DND-41 (cell line): ENCODE measurements at regions not wholly inside any gene's neighbourhood (a gene's known extent, or its start where the extent isn't known, plus 50 kb on each side); places are given as distances from the start of the nearest gene placed in this dataset.

Experiments
- ATAC-seq: fragments of 200-7000 bp; cut with Tn5 transposase; 3 replicates; pipeline ENCODE4 v1.9.1; 2021; ENCODE audit warnings: low read depth; ENCODE audit not compliant: insufficient read depth
- DNase-seq: peaks from one replicate; pipeline ENCODE4 v3.0.0-alpha.2; 2020
- H2AFZ ChIP-seq: 2 replicates; pipeline ENCODE4 v1.6.0; 2012; ENCODE audit warnings: low read depth, low read length
- H3K27ac ChIP-seq: 2 replicates; pipeline ENCODE4 v1.5.1; 2012; ENCODE audit warnings: low read length, inconsistent platforms
- H3K27me3 ChIP-seq: fragments of 200-600 bp; sonication (generic); 2 replicates; pipeline ENCODE4 v1.6.0; 2012; ENCODE audit warnings: low read length, mild to moderate bottlenecking, inconsistent platforms; ENCODE audit not compliant: insufficient read depth, poor library complexity
- H3K36me3 ChIP-seq: 2 replicates; pipeline ENCODE4 v1.5.1; 2012; ENCODE audit warnings: low read length, inconsistent platforms; ENCODE audit not compliant: insufficient read depth
- H3K4me1 ChIP-seq: 2 replicates; pipeline ENCODE4 v1.5.1; 2012; ENCODE audit warnings: mild to moderate bottlenecking, low read length; ENCODE audit not compliant: insufficient read depth
- H3K4me2 ChIP-seq: 2 replicates; pipeline ENCODE4 v1.6.0; 2012; ENCODE audit warnings: mild to moderate bottlenecking, moderate library complexity, low read length, inconsistent platforms; ENCODE audit not compliant: insufficient read depth
- H3K4me3 ChIP-seq, 2 experiments: fragments of 200-600 bp in 1 of 2; shearing (Covaris generic) in 1 of 2; 2 replicates each; pipeline ENCODE4 v1.5.1; 2012 to 2016; ENCODE audit warnings: inconsistent platforms in 2 of 2, low read length in 2 of 2, mild to moderate bottlenecking in 2 of 2, low read depth in 1 of 2, moderate library complexity in 1 of 2
- H3K79me2 ChIP-seq: 2 replicates; pipeline ENCODE4 v1.6.0; 2012; ENCODE audit warnings: low read length, inconsistent platforms; ENCODE audit not compliant: insufficient read depth
- H3K9ac ChIP-seq: 2 replicates; pipeline ENCODE4 v1.6.0; 2012; ENCODE audit warnings: low read depth, mild to moderate bottlenecking, inconsistent platforms, low read length, moderate library complexity
- H3K9me3 ChIP-seq: 2 replicates; pipeline ENCODE4 v1.5.1; 2012; ENCODE audit warnings: low read length, moderate library complexity, mild to moderate bottlenecking, inconsistent platforms; ENCODE audit not compliant: insufficient read depth, severe bottlenecking
- H4K20me1 ChIP-seq: 2 replicates; pipeline ENCODE4 v1.6.0; 2012; ENCODE audit warnings: low read length; ENCODE audit not compliant: insufficient read depth
- CTCF ChIP-seq: IDR thresholded peaks from 2 replicates; pipeline ENCODE4 v1.5.1; 2012; ENCODE audit warnings: borderline replicate concordance, low read length, moderate library complexity, mild to moderate bottlenecking; ENCODE audit not compliant: poor library complexity, severe bottlenecking; ENCODE audit errors: extremely low read depth
- EZH2 ChIP-seq: IDR thresholded peaks from 3 replicates; pipeline ENCODE4 v1.6.1; 2012; ENCODE audit warnings: borderline replicate concordance, low read depth, mild to moderate bottlenecking, moderate library complexity, low read length, inconsistent platforms; ENCODE audit not compliant: severe bottlenecking

- no peak for ATAC-seq
- Histone ChIP-seq H2AFZ (no peak overlapping the region), H3K4me2 (no peak overlapping the region), H3K27me3 (no peaks in the 10 kb centered on the region), H3K79me2 (no peaks in the 10 kb centered on the region), H4K20me1 (0 out of 2 replicates have a peak, but pooled peaks cover 4% of the 10 kb centered on the region), H3K4me3 (no peak overlapping the region), H3K36me3 (no peaks in the 10 kb centered on the region), H3K9me3 (no peaks in the 10 kb centered on the region), H3K9ac (no peak overlapping the region), H3K27ac (no peak overlapping the region), H3K4me1 (no peaks in the 10 kb centered on the region)
- TF ChIP-seq CTCF (no peak), EZH2 (no peak)
- DNase-seq = no peak
Observed at GRCh38 chr13:26968431-26969341, 202.9 kb downstream of the USP12 start.

- Histone ChIP-seq H3K27ac (no peak overlapping the region), H3K36me3 (no peaks in the 10 kb centered on the region), H3K4me2 (no peak overlapping the region), H3K9me3 (no peaks in the 10 kb centered on the region), H3K27me3 (peaks cover 8% of the 10 kb centered on the region), H3K4me1 (no peaks in the 10 kb centered on the region), H3K4me3 (no peak overlapping the region), H3K9ac (no peak overlapping the region), H2AFZ (no peak overlapping the region), H3K79me2 (no peaks in the 10 kb centered on the region), H4K20me1 (no peaks in the 10 kb centered on the region)
- ATAC-seq = no peak
- no peak for DNase-seq
- TF ChIP-seq CTCF (no peak), EZH2 (no peak)
Observed at GRCh38 chr13:26967119-26968038, 204.2 kb downstream of the USP12 start.

GRCh38 chr13:26966701-26967080 lies 204.9 kb downstream of the USP12 start:
- H3K27me3 ChIP-seq = peaks cover 8% of the 10 kb centered on the region
- DNase-seq (no peak), ATAC-seq (no peak)
- H3K9me3 ChIP-seq = no peaks in the 10 kb centered on the region
- H3K4me3 ChIP-seq = no peak overlapping the region
- H3K4me1 ChIP-seq = no peaks in the 10 kb centered on the region
- H4K20me1 ChIP-seq = no peaks in the 10 kb centered on the region
- H2AFZ ChIP-seq = no peak overlapping the region
- H3K4me2 ChIP-seq = no peak overlapping the region
- H3K9ac ChIP-seq = no peak overlapping the region
- TF ChIP-seq CTCF (no peak), EZH2 (no peak)
- H3K36me3 ChIP-seq = no peaks in the 10 kb centered on the region
- no peaks in the 10 kb centered on the region for H3K79me2 ChIP-seq
- H3K27ac ChIP-seq = no peak overlapping the region
